ENCODE measurements at regions not wholly inside any gene's neighbourhood (a gene's known extent, or its start where the extent isn't known, plus 50 kb on each side); places are given as distances from the start of the nearest gene placed in this dataset.

- TF ChIP-seq, protein P1, sequence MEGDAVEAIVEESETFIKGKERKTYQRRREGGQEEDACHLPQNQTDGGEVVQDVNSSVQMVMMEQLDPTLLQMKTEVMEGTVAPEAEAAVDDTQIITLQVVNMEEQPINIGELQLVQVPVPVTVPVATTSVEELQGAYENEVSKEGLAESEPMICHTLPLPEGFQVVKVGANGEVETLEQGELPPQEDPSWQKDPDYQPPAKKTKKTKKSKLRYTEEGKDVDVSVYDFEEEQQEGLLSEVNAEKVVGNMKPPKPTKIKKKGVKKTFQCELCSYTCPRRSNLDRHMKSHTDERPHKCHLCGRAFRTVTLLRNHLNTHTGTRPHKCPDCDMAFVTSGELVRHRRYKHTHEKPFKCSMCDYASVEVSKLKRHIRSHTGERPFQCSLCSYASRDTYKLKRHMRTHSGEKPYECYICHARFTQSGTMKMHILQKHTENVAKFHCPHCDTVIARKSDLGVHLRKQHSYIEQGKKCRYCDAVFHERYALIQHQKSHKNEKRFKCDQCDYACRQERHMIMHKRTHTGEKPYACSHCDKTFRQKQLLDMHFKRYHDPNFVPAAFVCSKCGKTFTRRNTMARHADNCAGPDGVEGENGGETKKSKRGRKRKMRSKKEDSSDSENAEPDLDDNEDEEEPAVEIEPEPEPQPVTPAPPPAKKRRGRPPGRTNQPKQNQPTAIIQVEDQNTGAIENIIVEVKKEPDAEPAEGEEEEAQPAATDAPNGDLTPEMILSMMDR (IDR thresholded peaks at IDR 0.05), result no peak
- no peak for TF ChIP-seq POLR2A (IDR thresholded peaks at IDR 0.05)
These were observed 524.8 kb downstream of the FUT8 start for GRCh38 chr14:65937079-65937959.
